ENCODE measurements at regions not wholly inside any gene's neighbourhood (a gene's known extent, or its start where the extent isn't known, plus 50 kb on each side); places are given as distances from the start of the nearest gene placed in this dataset.
"Not testable (repeated sequence)": the region's sequence is repeated elsewhere in the genome, so short reads cannot be mapped to it uniquely, and the experiment has no call there.

DNA sequence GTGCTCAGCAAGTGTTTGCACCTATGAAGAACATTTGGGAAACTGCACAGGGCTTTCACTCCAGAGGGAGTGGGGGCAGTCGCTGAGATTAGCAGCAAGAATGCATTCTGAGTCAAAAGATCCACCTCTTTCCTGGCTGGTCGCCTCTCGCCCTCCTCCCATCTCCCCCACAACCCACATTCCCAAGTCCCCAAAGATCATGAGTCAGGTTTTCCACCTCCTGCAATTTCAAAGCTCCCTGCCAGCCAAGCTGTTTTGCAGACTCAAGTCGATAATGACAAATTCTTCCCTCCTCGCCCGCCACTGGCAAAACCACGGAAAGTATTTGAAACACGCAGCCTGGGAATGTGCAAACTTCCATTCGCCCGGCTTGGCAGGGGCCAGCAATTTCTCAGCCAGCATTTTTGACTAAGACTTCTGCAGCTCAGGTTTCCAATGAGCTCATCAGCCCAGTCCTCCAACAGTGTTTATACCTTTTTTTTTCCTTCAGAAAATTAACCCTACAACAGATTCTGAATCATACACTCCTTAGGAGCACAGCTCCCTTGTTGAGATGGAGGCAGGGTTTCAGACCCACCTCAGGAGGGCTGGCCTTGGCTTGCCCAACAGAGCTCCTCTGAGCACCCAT is 181.4 kb downstream of the SMAD6 start:
- no peak for DNase-seq (ENCODE audit: low read depth in 2 of 2)

DNA sequence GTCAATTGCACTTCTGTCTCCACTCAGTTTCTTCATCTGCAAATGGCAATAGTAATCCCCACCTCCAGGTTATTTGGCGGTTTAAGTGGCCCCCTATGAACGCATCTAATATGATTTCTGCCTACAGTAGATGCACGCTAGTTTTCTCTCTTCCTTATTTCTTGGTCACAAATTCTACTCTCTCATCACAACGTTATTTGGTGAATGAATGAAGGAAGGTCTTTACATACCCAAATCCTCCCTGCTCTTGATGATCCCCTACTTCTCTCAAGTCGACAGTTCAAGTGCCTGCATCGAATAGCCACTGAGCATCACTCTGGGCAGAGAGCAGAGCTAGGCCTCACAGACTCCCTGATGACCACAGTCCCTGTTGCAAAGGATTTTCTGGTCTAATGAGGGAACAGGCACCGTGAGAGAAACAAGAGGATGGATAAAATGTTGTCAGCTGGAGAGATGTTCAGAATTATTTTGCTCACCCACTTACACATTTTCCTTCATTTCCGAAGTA is 181.2 kb upstream of the SMAD3 start:
- no peak for DNase-seq (ENCODE audit: low read depth in 2 of 2)

DNA sequence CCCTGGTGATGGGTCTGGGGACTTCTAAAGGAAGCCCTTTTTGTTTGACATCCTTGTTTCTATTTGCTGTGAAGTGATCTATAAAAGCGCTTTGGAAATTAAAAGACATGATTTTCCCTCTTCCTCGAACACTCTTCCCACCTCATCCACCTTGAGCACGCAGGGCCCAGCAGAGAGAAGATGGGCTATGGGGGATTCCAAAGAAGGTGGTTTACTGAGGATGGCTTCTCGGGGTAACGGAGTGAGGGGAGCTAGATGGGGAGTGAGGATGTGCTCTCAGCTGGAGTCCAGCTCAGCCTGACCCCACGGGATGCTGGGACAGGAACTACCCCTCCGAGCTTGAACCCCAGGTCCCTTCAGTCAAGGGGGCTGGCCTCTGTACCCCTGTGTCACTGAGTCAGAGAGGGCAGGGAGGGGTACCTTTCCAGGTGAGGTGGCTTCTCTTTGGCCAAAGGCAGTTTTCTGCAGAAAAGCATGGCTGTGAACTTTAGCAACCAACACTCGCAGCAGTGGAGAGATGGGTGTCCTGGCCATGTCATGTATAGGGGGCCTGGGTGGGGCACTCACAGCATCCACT is 180.7 kb upstream of the SMAD3 start:
- DNase-seq (ENCODE audit: low read depth in 2 of 2) = no peak

DNA sequence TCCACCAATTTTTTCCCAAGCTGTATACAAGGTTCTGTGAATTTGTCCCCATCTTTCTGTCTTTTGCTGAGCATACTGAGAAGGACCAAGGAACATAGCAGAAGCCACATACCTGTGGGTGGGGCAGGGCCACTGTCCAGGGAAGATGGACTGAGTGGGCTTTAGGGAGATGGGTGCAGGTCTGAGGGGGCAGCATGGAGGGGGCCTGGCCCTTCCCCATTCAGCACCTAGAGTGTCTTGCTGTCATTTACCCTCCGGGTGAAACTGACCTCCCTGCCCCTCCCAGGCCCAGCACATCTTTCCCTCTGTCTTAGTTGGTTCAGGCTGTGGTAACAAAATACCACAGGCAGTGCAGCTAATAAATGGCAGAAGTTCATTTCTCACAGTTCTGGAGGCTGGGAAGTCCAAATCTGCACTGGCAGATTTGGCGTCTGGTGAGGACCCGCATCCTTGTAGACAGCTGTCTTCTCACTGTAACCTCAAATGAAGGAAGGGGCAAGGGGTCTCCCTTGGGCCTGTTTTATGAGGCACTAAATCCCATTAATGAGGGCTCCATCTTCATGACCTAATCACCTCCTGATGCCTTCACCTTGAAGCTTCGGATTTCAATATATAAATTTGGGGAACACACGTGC is 180.0 kb upstream of the SMAD3 start:
- DNase-seq (ENCODE audit: low read depth in 2 of 2) = no peak

DNA sequence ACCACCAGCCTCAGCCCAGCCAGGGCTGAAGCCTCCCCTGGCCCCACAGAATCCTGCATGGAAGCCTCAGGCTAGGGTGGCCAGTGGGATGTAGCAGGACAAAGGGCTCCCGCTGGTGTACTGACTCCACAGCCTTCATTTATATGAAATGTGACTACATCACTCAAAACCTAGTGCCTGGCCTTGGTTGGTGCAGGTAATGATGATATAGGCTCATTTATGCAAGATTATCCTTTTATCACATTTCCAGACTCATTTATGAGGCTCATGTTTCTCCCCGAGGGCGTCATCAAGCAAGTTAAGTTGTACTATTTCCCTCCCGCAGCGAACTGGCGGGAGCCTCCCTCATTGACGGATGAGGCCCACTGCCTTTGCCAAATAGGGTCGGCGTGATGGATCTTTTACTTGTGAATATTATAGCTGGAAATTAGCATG is 179.1 kb upstream of the SMAD3 start:
- no peak for DNase-seq (ENCODE audit: low read depth in 2 of 2)

DNA sequence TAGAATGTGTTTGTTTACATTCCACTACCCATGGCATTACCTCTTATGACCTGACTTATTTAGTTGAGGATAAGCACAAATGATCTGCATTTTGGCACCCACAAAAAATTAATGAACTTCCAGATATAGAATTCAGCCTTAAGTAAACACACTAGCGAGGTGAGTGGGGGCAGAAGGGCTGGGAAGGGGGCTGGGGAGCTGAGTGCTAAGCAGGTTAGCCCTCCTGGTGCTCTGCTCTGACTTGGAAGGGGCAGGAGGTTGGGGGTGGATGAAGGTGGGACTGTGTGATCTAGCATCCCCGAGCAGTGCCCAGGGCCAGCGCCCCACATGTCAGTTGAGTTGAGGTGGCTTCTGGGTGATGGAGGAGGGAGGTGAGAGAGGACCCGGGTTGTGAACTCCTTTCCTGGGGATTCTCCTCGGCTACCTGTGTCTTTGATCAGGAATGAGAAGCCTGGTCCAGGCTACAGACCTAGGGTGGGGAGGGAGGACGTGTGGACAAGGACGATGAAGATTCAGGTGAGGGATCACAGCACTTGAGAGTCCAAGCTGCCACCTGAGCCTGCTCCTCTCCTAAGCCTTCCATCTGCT is 178.6 kb upstream of the SMAD3 start:
- no peak for DNase-seq (ENCODE audit: low read depth in 2 of 2)

DNA sequence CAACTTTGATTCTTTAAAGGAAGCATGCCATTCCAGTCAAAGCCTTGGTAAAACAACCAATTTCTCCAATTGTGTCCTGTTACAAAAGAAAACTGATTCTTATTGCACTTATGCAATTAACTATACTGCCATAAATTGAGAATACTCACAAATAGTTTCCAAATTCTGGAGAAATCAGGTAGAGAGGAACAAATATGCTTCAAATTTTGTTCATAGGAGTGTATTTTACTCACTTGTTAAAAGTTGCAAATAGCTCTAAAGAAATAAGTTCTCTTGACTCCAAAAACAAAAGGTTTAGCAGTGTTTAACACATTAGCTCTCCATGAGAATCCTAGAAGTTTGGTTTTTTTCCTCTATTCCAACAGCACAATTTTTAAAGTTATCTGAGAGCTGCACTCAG is 176.1 kb upstream of the SMAD3 start:
- not testable (repeated sequence) for DNase-seq (ENCODE audit: low read depth in 2 of 2)

DNA sequence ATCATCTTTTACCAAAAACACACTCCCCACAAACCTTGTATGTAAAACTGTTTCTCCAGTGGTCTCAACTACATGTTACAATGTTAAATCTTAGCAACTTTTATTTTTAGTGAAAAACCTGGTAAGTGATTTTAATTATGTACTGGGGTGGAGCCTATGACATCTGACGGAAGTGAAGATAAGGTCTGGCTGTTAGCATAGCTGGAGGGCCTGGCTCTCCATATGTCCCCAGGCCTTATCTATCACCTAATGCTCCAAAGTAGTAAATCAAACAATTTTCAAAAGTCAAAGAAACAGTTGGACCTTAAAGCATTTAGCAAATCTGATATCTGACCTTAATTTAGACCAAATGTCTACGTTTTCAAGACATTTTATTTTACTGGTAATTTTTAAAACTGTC is 173.6 kb upstream of the SMAD3 start:
- no peak for DNase-seq (ENCODE audit: low read depth in 2 of 2)

DNA sequence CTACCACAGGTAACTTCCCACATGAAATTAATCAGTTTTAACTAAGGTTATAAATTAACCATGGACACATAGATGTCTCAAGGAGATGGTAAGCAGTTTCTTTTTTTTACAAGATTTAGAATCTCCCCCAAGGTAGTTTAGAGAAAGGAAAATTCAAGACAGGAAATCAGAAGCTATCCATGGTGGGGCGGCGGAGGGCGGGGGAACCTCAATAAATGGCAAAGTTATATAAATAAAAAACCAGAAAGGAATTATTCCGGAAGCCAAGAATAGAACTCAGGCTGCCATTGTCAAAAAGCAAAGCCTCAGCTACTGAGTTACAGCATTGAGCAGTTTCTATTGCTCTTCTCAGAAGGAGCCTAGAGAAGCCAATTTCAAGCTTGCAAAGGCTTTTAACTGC is 172.1 kb upstream of the SMAD3 start:
- DNase-seq (ENCODE audit: low read depth in 2 of 2) = no peak

DNA sequence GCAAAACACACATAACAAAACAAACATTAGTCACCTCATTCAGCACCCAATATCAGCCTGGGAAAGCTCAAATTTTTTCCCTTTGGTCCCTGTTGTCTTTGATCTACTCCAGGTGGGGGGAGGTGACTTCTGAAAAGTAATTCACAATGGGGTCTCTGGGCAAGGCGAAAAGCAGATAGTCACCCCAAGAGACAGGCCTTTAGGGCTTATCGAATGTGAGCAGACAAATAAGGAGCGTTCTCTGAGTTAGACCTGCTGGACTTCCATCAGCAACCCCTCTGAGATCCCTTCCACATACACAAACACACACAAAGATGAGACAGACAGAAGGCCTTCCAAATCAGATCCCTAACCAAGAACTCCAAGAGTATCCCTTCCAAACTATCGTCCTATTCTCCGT is 171.0 kb upstream of the SMAD3 start:
- DNase-seq (ENCODE audit: low read depth in 2 of 2) = no peak

DNA sequence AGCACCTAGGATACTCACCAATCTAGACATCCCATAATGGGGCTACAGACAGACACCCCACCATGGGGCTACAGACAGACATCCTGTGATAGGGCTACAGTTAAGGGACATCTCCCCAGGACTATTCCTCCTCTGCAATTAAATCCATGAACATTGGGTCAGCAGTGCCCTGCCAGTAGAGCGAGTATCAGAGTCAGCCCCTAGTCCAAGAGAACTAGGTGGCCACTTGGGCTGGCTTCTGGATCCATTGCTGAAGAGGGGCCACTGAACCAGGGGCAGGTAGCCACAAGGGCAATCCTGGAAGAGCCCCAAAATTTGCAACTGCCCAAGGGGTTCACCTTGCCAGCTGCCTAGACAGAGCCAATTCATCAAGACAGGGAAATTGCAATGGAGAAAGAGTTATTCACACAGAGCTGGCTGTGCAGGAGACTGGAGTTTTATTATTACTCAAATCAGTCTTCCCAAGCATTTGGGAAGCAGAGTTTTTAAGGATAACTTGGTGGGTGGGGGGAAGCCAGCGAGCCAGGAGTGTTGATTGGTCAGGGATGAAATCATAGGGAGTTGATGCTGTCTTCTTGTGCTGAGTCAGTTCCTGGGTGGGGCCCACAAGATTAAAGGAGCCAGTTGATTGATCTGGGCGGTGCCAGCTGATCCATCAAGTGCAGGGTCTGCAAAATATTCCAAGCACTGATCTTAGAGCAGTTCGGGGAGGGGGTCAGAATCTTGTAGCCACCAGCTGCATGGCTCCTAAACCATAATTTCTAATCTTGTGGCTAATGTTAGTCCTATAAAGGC is 170.2 kb upstream of the SMAD3 start:
- no peak for DNase-seq (ENCODE audit: low read depth in 2 of 2)

DNA sequence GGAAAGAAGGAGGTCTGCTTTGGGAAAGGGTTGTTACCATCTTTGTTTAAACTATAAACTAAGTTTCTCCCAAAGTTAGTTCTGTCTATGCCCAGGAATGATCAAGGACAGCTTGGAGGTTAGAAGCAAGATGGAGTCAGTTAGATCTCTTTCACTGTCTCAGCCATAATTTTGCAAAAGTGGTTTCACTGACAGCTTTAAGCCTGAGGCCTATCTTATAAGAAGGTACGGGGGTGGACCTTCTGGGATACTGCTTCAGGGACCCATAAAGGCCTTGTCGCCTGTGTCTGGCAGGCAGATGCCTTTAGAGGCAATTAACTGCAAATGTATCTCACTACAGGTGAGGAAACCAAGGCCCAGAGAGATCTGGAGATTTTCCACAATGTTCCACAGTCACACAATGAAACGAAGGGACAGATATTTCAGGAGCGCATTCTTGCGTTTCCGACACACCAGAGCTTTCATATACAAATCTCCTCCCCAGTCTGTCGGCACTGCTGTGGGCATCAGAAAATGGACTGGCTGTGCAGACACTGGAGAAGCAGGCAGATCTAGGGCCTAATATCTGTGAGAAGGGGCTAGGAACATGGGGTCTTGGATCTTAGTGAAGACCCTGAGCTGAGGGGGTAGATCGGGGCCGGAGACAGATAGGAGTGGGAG is 169.5 kb upstream of the SMAD3 start:
- DNase-seq (ENCODE audit: low read depth in 2 of 2) = no peak

DNA sequence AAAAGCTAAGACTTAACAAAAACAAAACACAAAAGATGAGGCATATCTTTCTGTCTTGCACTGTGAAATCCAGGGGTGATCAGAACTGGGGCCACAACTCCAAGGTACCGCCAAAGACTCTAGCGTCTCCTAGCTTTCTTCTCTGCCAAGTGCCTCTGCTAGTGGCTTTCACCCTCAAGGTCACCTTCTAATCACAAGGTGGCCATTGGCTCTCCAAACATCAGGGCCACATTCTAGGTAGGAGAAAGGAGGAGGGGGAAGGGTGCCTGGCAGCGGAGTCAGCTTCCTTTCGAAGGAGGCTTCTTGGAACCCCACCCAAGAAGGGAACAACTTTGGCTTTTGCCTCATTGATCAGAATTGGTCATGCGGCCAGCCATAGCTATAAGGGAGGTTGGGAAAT is 168.8 kb upstream of the SMAD3 start:
- DNase-seq (ENCODE audit: low read depth in 2 of 2) = no peak

DNA sequence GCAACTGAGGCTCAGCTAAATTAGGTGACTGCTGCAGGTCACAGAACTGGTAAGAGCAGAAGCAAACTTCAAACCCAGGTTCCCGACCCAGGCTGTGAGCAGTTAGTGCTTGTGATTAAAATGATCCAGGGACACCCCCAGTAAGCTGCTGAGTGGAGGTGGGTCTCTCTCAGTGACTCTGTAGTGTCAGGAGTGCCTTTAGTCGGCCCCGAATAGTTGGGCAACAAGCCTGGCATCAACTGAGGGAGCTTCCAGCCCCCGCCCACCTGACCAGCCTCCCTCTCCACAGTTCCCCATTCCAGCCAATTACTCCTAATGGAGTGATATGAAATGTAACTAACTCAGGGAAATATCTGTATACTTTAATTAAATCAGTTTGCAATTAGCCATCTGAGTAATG is 168.0 kb upstream of the SMAD3 start:
- DNase-seq (ENCODE audit: low read depth in 2 of 2) = no peak

DNA sequence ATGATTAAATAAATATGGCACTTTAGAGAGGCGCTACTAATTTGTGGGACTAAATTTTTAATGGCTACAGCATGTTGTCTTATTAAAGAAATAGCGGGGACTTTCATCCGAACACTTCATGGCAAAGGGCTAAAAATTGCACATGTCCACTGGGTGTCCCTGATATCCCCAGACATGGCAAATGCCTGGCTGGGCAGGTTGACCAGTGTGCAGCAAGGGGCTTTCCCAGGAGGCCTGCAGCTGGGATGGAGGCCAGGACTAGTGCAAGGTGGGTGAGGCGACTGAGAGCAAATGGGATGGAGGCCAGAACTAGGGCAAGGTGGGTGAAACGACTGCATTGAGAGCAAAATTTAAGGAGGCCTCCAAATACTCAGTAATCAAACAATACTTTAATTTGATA is 167.4 kb upstream of the SMAD3 start:
- no peak for DNase-seq (ENCODE audit: low read depth in 2 of 2)

DNA sequence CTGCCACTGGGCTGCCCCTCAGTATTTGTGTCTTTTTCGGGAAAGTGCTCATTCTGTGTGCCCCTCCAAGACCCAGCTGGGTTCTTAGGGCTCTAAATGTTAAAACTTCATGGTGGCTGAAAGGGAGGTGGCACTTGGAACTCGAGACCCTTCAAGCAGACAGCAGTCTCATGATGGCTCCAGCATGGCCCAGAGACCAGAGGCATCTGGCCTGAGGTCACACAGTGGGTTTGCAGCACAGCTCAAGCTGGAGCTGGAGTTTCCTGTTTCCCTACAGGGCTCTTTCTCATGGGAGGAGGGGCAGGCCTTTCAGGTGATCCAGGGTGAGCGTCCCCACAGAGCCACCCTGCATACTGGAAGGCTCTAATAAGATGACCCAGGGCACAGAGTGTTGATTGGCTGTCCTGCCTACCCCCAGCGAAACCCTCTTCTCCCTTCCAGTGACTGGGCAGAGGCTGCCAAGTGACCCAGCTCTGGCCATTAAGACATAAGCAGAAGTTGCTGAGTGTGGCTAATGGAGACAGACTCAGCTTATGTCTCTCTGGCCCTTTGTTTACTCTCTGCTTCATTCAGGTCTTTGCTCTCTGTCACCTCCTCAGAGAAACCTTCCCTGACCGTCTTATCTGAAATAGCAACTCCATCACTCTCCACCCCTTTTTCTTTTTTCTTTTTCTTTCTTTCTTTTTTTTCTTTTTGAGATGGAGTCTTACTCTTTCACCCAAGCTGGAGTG is 166.6 kb upstream of the SMAD3 start:
- no peak for DNase-seq (ENCODE audit: low read depth in 2 of 2)

DNA sequence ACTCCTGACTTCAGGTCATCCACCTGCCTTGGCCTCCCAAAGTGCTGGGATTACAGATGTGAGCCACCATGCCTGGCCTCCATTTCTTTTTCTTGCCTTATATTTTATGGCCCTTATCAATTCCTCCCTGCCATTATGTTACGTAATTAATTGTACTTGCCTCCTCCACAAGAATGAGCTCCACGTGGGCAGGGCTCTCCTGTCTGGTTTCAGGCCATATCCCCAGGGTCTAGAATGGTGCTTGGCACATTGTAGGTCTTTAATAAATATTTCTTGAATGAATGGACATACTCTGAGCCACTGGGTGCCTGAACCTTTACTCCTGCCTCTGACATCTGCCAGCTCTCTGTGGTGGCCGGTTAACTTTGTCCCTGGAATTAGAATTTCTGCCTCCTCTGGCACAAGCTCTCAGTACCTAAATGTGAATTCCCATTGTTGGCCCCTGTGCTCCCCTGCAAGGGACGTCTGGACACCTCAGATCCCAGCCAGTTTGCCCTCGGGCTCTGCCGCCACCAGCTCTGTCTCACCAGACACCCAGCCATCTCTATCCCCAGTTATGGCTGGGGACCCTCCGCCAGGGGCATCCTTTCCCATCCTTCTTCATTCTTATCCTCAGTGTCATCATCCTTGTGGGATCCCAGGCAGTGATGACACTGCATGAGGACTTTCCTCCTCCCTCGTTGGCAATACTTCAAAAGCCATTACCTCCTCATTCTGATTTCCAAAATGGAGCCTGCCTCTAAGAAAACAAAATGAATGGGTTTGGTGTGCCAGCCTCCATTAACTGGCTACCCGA is 165.6 kb upstream of the SMAD3 start:
- DNase-seq (ENCODE audit: low read depth in 2 of 2) = no peak

DNA sequence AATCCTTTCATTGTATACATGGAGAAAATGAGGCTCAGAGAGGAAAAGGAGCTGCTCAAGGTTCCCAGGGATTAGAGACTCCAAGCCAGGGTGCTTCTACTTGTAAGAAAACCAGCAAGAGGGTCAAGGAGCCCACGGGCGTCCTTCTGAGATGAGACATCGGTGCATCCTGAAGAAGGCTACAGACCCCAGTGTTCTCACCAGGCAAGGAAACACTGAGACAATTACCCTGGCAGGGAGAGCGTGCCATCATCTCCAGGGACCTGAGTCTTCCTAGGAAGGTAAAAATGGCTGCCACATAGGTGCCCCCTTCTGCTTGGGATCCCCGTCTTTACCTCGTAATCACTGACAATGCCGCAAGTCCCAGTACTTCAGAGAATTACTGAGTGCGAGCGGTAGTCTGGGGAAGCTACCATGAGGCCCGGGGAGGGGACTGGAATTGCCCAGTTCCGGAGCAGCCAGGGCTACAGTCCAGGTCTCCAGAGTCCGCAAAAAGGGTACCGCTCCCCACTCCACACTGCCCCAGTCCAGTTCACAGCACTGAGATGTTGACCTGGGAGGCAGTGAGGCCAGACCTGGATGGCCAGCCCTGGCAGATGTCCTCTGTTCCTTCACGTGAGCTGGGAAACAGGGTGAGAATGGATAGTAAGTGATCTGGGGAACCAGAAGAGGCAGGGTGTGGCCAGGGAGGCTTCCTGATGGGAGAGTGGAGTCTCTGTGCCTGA is 164.7 kb upstream of the SMAD3 start:
- DNase-seq (ENCODE audit: low read depth in 2 of 2) = no peak

DNA sequence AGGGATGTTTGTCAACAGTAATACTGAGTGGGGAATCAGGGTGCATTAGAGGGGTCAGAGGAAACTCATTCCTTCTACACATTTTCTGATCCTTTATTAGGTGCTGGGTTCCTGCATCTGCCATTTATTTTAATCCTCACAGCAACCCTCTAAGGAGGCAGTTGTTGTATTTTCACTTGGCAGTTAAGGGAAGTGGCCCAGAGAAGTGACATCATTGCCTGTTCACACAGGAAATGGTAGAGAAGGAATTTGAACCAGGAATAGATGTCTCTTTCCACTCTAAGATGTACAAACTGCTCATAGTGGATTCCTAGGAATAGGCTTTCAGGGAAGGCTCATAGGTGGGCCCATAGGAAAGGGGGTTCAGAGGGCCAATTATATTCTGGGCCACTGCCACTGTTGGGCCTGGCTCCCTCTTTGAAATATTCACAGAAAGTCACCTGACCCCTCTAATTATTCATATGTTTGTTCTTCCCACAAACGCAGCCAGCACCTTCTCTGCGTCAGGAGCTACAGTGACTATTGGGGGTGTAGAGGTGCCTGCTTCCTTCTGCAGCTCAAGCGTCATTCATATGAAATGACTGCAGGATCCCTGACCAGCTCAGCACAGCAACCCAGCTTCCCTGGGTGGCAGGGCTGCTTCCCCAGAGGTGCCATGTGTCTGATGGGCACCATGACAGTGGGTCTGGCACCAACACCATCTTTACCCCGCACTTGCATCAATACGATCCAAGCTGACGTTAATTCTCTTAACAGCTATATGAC is 163.9 kb upstream of the SMAD3 start:
- DNase-seq (ENCODE audit: low read depth in 2 of 2) = no peak
